ENCODE measurements at regions not wholly inside any gene's neighbourhood (a gene's known extent, or its start where the extent isn't known, plus 50 kb on each side); places are given as distances from the start of the nearest gene placed in this dataset.

DNA sequence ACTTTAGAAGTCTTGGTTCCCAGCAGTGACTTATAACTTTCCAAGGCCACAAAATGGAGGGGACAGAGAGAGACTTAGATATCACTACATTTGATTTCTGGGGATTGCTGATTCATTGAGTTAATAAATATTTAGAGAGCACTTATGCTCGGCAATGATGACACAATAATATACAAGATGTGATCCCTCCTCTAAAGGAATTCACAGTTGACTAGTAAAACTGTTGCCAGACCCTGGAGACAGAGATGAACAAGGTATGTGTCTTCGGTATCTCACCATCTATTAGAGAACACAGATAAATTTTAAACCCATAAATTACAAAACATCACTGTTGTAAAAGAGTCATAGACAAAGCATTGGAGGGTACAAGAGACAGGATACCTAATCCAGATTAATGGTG lies 437.5 kb downstream of the FOXO1 start:
- no peak for TF ChIP-seq CTCF (IDR thresholded peaks at IDR 0.05)
- no peak for TF ChIP-seq EZH2 (IDR thresholded peaks at IDR 0.05)
